IPS DF 6.9 (cell line): ENCODE measurements at regions not wholly inside any gene's neighbourhood (a gene's known extent, or its start where the extent isn't known, plus 50 kb on each side); places are given as distances from the start of the nearest gene placed in this dataset.

Experiments used
- DNase-seq: peaks from one replicate; pipeline ENCODE4 v3.0.0-alpha.2; 2013; ENCODE audit warnings: low read depth, low spot score
- H3K27ac ChIP-seq: one replicate; pipeline ENCODE4 v1.5.1; 2013; ENCODE audit warnings: low read length, control low read depth
- H3K27me3 ChIP-seq: 2 replicates; pipeline ENCODE4 v1.6.1; 2013; ENCODE audit warnings: mild to moderate bottlenecking, low read length; ENCODE audit not compliant: control insufficient read depth, insufficient read depth
- H3K36me3 ChIP-seq: 2 replicates; pipeline ENCODE4 v1.6.1; 2013; ENCODE audit warnings: low read length; ENCODE audit not compliant: control insufficient read depth, insufficient read depth
- H3K4me1 ChIP-seq: 2 replicates; pipeline ENCODE4 v1.6.1; 2013; ENCODE audit warnings: low read length; ENCODE audit not compliant: control insufficient read depth, insufficient read depth
- H3K4me3 ChIP-seq: 2 replicates; pipeline ENCODE4 v1.5.1; 2013; ENCODE audit warnings: mild to moderate bottlenecking, low read length
- H3K9me3 ChIP-seq: 2 replicates; pipeline ENCODE4 v1.6.1; 2013; ENCODE audit warnings: low read length, inconsistent platforms; ENCODE audit not compliant: control insufficient read depth, insufficient read depth
- WGBS: extraction: QIAGEN DNeasy Blood & Tissue Kit; methylation state at CpG from one replicate; pipeline ENCODE4 v1.1.7; 2013; ENCODE audit warnings: mixed read lengths, missing lambda C conversion rate; ENCODE audit not compliant: insufficient read length, insufficient coverage; 5-methylcytosine and 5-hydroxymethylcytosine counted together

DNA sequence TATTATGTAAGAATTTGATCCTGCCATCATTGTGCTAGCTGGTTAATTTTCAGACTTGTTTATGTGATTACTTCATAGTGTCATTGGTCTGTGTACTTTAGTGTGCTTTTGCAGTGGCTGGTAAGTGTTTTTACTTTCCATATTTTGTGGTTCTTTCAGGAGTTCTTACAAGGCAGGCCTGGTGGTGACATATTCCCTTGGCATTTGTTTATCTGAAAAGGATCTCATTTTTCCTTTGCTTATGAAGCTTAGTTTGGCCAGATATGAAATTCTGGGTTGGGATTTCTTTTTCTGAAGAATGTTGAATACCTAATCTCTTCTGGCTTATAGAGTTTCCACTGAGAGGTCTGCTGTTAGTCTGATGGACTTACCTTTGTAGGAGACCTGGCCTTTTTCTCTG lies 72.8 kb upstream of the MC4R start:
- H3K27me3 ChIP-seq, result no peaks in the 10 kb centered on the region
- no peak overlapping the region for H3K27ac ChIP-seq
- no peak for DNase-seq
- no peaks in the 10 kb centered on the region for H3K36me3 ChIP-seq
- no peak overlapping the region for H3K4me3 ChIP-seq
- peaks cover 1% of the 10 kb centered on the region; the same call in 1 of the 2 replicates for H3K4me1 ChIP-seq
- no peaks in the 10 kb centered on the region for H3K9me3 ChIP-seq

DNA sequence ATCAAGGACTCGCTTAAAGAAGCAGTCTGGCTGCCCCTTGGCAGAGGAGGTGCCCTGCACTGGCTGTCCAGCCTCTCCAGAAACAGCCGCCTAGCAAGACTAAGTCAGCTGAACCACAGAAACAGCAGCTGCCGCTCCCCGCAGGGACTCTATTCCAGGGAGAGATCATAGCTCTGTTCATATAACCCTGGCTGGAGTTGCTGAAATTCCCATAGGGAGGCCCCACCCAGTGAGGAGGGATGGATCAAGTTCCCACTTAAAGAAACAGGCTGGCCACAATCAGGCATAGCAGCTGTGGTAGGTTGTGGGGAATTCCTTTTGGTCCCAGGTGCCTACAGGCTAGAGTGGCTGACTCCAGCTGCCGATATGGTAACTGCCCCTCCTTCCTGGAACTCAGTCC lies 74.2 kb upstream of the MC4R start:
- Histone ChIP-seq H3K27ac (no peak overlapping the region), H3K4me1 (peaks cover 1% of the 10 kb centered on the region; the same call in 1 of the 2 replicates), H3K4me3 (no peak overlapping the region), H3K36me3 (no peaks in the 10 kb centered on the region), H3K9me3 (no peaks in the 10 kb centered on the region), H3K27me3 (no peaks in the 10 kb centered on the region)
- no CpG with 5 or more reads among the region's 5 CpGs for WGBS
- DNase-seq, result no peak

DNA sequence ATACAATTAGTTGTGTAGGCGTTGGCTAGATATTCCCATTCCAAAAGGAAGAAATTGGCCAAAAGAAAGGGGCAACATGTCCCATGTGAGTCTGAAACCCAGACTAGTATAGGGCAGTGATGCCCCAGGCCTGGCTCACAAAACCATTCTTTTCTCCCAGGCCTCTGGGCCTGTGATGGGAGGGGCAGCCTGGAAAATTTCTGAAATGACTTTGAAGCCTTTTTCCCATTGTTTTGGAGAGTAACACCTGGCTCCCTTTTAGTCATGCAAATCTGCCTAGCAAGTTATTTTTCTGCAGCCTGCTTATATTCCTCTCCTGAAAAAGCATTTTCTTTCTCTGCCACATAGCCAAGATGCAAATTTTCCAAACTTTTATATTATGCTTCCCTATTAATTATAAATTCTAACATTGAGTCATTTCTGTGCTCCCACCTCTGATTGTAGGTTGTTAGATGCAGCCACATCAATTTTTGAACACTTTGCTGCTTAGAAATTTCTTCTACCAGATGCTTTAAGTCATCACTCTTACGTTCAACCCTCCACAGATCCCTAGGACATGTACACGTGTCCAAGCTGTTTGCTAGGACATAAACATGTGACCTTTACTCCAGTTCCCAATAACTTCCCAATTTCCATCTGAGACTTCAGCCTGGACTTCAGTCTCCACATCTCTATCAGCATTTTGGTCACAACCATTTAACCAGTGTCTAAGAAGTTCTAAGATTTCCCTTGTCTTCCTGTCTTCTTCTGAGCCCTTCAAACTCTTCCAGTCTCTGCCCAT lies 76.1 kb upstream of the MC4R start:
- peak; percentile 27 for DNase-seq
- H3K36me3 ChIP-seq, result no peaks in the 10 kb centered on the region
- peaks cover 1% of the 10 kb centered on the region; the same call in 1 of the 2 replicates for H3K4me1 ChIP-seq
- no peak overlapping the region for H3K27ac ChIP-seq
- WGBS, result no CpG with 5 or more reads among the region's 3 CpGs
- no peak overlapping the region for H3K4me3 ChIP-seq
- no peaks in the 10 kb centered on the region for H3K9me3 ChIP-seq
- no peaks in the 10 kb centered on the region for H3K27me3 ChIP-seq

DNA sequence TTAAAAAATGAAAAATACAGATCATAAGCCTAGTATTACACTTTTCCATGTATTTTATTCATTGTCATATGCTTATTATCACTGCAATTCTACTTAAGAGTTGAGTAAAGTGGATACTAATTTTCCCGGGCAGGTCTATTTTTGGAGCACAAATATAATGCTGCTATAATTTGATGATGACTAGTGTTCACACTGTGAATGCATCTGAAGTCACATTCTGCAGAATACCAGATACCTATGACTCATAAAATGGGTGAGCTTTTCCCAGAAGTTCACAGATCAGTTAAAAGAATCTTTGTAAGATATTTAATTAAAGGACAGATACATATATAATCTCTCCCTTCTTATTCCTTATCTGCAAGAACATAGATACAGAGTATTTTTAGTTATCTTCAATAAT lies 79.8 kb upstream of the MC4R start:
- Histone ChIP-seq H3K4me3 (no peak overlapping the region), H3K36me3 (no peaks in the 10 kb centered on the region), H3K4me1 (peaks cover 1% of the 10 kb centered on the region; the same call in 1 of the 2 replicates), H3K27me3 (no peaks in the 10 kb centered on the region), H3K27ac (no peak overlapping the region), H3K9me3 (no peaks in the 10 kb centered on the region)
- no peak for DNase-seq
- no CpG with 5 or more reads among the region's 1 CpG for WGBS

DNA sequence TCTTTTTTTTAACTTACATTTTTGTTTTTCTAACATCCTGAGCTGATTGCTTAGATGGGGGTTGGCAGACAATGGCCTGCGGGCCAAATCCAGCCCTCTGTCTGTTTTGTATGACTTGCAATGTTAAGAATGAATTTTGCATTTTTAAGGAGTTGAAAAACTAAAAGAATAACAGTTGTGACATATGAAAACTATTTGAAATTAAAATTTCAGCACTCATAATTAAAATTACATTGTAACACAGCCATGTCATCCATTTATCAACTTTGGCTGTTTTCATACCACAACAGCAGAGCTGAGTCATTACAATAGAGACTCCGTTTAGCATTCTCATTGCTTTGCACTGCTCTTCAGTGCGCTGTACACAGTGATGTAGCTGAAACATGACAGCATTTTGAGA lies 94.1 kb upstream of the MC4R start:
- Histone ChIP-seq H3K4me3 (no peak overlapping the region), H3K4me1 (no peaks in the 10 kb centered on the region), H3K36me3 (no peaks in the 10 kb centered on the region), H3K27ac (no peak overlapping the region), H3K27me3 (no peaks in the 10 kb centered on the region), H3K9me3 (no peaks in the 10 kb centered on the region)
- no CpG with 5 or more reads among the region's 3 CpGs for WGBS
- no peak for DNase-seq

DNA sequence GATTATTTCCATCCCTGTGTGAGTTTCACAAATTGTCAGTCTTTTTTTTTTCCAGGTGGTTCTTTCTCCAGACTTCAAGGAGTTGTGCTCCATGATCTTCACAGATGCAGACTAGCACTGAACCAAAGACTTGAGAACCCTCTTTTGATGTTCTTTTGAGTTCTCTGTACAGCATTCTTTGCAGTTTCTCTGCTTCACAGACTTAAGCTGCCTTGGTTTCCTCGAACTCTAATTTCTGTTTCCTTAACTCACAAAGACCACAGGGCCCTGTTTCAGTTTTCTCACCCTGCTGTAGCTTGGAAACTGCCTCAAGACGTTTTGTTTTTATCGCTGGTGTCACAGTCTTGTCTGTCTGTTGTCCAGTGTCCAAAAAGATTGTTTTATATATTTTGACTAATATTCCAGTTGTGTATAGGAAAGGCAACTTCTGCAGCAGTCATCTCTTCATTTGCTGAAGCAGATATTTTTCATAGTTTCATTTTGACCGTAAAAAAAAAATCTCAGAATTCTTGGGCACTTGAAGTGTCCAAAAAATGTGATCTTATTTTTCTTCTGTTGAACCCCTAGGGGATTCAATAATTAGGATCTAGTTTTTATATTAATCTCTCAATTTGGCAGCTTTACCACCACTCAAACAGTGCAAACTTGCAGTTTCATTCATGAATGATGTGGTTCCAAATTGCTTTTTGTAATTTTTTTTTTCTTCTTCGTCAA lies 97.0 kb upstream of the MC4R start:
- H3K4me3 ChIP-seq, result no peak overlapping the region

DNA sequence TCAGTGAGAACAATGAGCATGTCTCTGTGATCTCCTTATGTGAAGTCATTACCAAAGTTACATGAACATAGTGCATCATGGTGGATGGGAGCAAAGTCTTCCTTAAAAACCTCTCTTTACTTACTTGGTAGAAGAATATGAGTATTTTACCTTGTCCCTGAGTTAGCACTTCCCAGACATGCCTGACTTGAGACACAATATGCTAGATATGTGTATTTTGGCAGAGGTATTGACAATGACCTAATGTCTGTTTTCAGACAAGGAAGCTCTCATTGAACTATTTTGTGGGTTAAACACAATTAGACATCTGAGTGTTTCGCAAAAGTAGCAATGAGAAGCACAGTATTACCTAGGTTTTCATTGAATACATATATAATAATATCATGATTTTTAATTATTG lies 99.1 kb upstream of the MC4R start:
- no peak overlapping the region for H3K4me3 ChIP-seq
- H3K4me1 ChIP-seq, result no peaks in the 10 kb centered on the region
- WGBS, result no CpG with 5 or more reads among the region's 1 CpG
- no peak overlapping the region for H3K27ac ChIP-seq
- DNase-seq, result no peak
- H3K9me3 ChIP-seq, result no peaks in the 10 kb centered on the region
- H3K36me3 ChIP-seq, result no peaks in the 10 kb centered on the region
- no peaks in the 10 kb centered on the region for H3K27me3 ChIP-seq

More for the DNA sequence above, 97.0 kb upstream of the MC4R start:
- H3K27ac ChIP-seq, result no peak overlapping the region
- H3K9me3 ChIP-seq, result no peaks in the 10 kb centered on the region
- H3K4me1 ChIP-seq, result no peaks in the 10 kb centered on the region
- H3K36me3 ChIP-seq, result no peaks in the 10 kb centered on the region
- no CpG with 5 or more reads among the region's 5 CpGs for WGBS
- no peaks in the 10 kb centered on the region for H3K27me3 ChIP-seq
- no peak for DNase-seq

DNA sequence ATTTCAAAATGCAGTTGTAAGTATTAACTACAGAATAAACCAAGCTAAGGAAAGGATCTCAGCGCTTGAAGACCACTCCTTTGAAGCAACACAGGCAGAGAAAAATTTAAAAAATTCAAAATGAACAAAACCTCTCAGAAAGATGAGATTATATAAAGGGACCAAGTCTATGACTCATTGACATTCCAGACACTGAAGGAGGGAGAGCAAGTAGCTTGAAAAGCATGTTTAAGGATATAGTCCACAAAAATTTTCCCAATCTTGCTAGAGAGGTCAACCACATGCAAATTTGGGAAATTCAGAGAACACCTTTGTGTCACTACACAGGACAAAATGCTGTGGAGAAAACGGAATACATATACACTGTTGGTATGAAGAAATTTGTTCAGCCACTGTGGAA lies 112.6 kb upstream of the MC4R start:
- no peak overlapping the region for H3K4me3 ChIP-seq
- no peaks in the 10 kb centered on the region for H3K4me1 ChIP-seq
- H3K27me3 ChIP-seq, result no peaks in the 10 kb centered on the region
- H3K9me3 ChIP-seq, result no peaks in the 10 kb centered on the region
- no peaks in the 10 kb centered on the region for H3K36me3 ChIP-seq
- WGBS, result no CpG with 5 or more reads among the region's 2 CpGs
- H3K27ac ChIP-seq, result no peak overlapping the region
- DNase-seq, result no peak

DNA sequence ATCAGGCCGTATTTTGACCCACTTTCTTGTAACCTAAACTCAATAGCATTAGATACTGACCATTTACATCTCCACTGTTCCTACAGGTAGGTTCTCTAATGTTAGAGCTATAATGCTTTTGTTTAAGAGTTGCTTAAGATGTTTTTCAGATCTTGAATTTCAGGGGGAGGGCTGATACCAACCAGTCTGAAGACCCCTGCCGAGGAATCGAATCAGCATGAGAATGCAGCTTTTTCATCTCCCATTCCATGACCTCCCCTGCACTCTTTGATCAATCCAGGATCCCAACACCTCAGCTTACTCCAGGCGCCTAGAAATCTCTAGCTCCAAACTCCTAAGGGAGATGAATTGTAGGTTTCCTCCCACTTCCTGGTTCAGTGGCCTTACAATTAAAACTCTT lies 120.5 kb upstream of the MC4R start:
- peaks cover 19% of the 10 kb centered on the region for H3K27me3 ChIP-seq
- no peaks in the 10 kb centered on the region for H3K36me3 ChIP-seq
- no peak overlapping the region for H3K27ac ChIP-seq
- WGBS, result no CpG with 5 or more reads among the region's 4 CpGs
- H3K4me3 ChIP-seq, result no peak overlapping the region
- H3K4me1 ChIP-seq, result no peaks in the 10 kb centered on the region; the same call in 1 of the 2 replicates
- no peaks in the 10 kb centered on the region for H3K9me3 ChIP-seq
- peak; percentile 48 for DNase-seq

DNA sequence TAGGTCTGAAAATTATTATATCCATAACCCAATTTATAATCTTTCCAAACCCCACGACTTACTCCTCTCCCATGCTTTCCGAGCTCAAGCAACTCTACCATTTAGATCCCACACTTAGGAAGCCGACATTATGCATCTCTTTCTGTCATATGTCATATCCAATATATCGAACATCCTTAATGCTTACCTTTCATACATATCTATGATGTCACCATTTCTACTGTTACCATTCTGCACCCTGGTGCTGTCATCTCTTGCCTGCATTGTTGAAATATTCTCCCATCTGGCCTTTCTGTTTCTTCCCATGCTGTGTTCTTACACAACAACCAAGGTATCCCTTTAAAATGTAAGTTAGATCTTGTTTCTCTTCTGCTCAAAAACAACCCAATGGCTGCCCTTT lies 127.1 kb upstream of the MC4R start:
- Histone ChIP-seq H3K36me3 (no peaks in the 10 kb centered on the region), H3K27me3 (peaks cover 6% of the 10 kb centered on the region; the same call in 1 of the 2 replicates), H3K9me3 (no peaks in the 10 kb centered on the region), H3K27ac (no peak overlapping the region), H3K4me3 (no peak overlapping the region), H3K4me1 (no peaks in the 10 kb centered on the region)
- DNase-seq, result no peak
- WGBS, result no CpG with 5 or more reads among the region's 4 CpGs
